Neuron (in vitro differentiated cells): ENCODE measurements at regions not wholly inside any gene's neighbourhood (a gene's known extent, or its start where the extent isn't known, plus 50 kb on each side); places are given as distances from the start of the nearest gene placed in this dataset.

Experiments
- H2AFZ ChIP-seq: one replicate; pipeline ENCODE4 v1.6.1; 2013; ENCODE audit warnings: low read depth, mild to moderate bottlenecking, inconsistent platforms, low read length, moderate library complexity
- H3K27me3 ChIP-seq: one replicate; pipeline ENCODE4 v1.6.1; 2013; ENCODE audit warnings: low read length; ENCODE audit not compliant: insufficient read depth
- H3K36me3 ChIP-seq: one replicate; pipeline ENCODE4 v1.6.1; 2013; ENCODE audit warnings: low read length; ENCODE audit not compliant: insufficient read depth
- H3K4me1 ChIP-seq: one replicate; pipeline ENCODE4 v1.6.1; 2013; ENCODE audit warnings: low read length; ENCODE audit not compliant: insufficient read depth
- H3K4me3 ChIP-seq: 2 replicates; pipeline ENCODE4 v1.5.1; 2013; ENCODE audit warnings: mild to moderate bottlenecking, low read length, moderate library complexity
- H3K9me3 ChIP-seq: one replicate; pipeline ENCODE4 v1.6.1; 2013; ENCODE audit warnings: low read length

GRCh38 chr18:24933345-24933744, 418.6 kb downstream of the ZNF521 start:
- Histone ChIP-seq H3K27me3 (no peaks in the 10 kb centered on the region), H3K9me3 (peaks cover 4% of the 10 kb centered on the region), H3K4me3 (no peak overlapping the region), H3K36me3 (no peaks in the 10 kb centered on the region), H3K4me1 (peaks cover 12% of the 10 kb centered on the region), H2AFZ (no peak overlapping the region)

GRCh38 chr18:24934258-24934932, 417.6 kb downstream of the ZNF521 start:
- H2AFZ ChIP-seq: no peak overlapping the region
- H3K36me3 ChIP-seq: no peaks in the 10 kb centered on the region
- H3K4me1 ChIP-seq: peaks cover 10% of the 10 kb centered on the region
- no peaks in the 10 kb centered on the region for H3K27me3 ChIP-seq
- peaks cover 4% of the 10 kb centered on the region for H3K9me3 ChIP-seq
- no peak overlapping the region for H3K4me3 ChIP-seq

GRCh38 chr18:24935008-24935407, 417.0 kb downstream of the ZNF521 start:
- H3K36me3 ChIP-seq: no peaks in the 10 kb centered on the region
- peaks cover 4% of the 10 kb centered on the region for H3K9me3 ChIP-seq
- H3K4me3 ChIP-seq: no peak overlapping the region
- H3K4me1 ChIP-seq: peaks cover 10% of the 10 kb centered on the region
- no peaks in the 10 kb centered on the region for H3K27me3 ChIP-seq
- H2AFZ ChIP-seq: no peak overlapping the region

- H3K9me3 ChIP-seq: peaks cover 4% of the 10 kb centered on the region
- H2AFZ ChIP-seq: no peak overlapping the region
- H3K36me3 ChIP-seq: no peaks in the 10 kb centered on the region
- no peaks in the 10 kb centered on the region for H3K27me3 ChIP-seq
- no peak overlapping the region for H3K4me3 ChIP-seq
- H3K4me1 ChIP-seq: peaks cover 3% of the 10 kb centered on the region
Observed at GRCh38 chr18:24935896-24936295, 416.1 kb downstream of the ZNF521 start.

GRCh38 chr18:24936691-24937090, 415.3 kb downstream of the ZNF521 start:
- Histone ChIP-seq H3K4me3 (no peak overlapping the region), H3K9me3 (peaks cover 4% of the 10 kb centered on the region)

GRCh38 chr18:24937639-24938275, 414.2 kb downstream of the ZNF521 start:
- Histone ChIP-seq H2AFZ (no peak overlapping the region), H3K4me3 (no peak overlapping the region), H3K36me3 (no peaks in the 10 kb centered on the region), H3K4me1 (no peaks in the 10 kb centered on the region), H3K27me3 (no peaks in the 10 kb centered on the region), H3K9me3 (peaks cover 4% of the 10 kb centered on the region)

More at GRCh38 chr18:24936691-24937090, 415.3 kb downstream of the ZNF521 start:
- Histone ChIP-seq H3K4me1 (no peaks in the 10 kb centered on the region), H3K36me3 (no peaks in the 10 kb centered on the region), H2AFZ (no peak overlapping the region), H3K27me3 (no peaks in the 10 kb centered on the region)

- Histone ChIP-seq H3K36me3 (no peaks in the 10 kb centered on the region), H3K27me3 (no peaks in the 10 kb centered on the region), H2AFZ (no peak overlapping the region), H3K4me1 (no peaks in the 10 kb centered on the region), H3K9me3 (no peaks in the 10 kb centered on the region), H3K4me3 (no peak overlapping the region)
Observed at GRCh38 chr18:24940416-24940815, 411.6 kb downstream of the ZNF521 start.

- no peaks in the 10 kb centered on the region for H3K4me1 ChIP-seq
- no peak overlapping the region for H2AFZ ChIP-seq
- H3K9me3 ChIP-seq: no peaks in the 10 kb centered on the region
- H3K4me3 ChIP-seq: no peak overlapping the region
- no peaks in the 10 kb centered on the region for H3K27me3 ChIP-seq
- H3K36me3 ChIP-seq: no peaks in the 10 kb centered on the region
Observed at GRCh38 chr18:24941174-24941951, 410.6 kb downstream of the ZNF521 start.

- Histone ChIP-seq H3K9me3 (no peaks in the 10 kb centered on the region), H3K4me1 (no peaks in the 10 kb centered on the region), H3K27me3 (no peaks in the 10 kb centered on the region), H2AFZ (no peak overlapping the region), H3K4me3 (no peak overlapping the region), H3K36me3 (no peaks in the 10 kb centered on the region)
Observed at GRCh38 chr18:24942144-24942543, 409.8 kb downstream of the ZNF521 start.

- Histone ChIP-seq H3K27me3 (no peaks in the 10 kb centered on the region), H2AFZ (no peak overlapping the region), H3K4me3 (no peak overlapping the region), H3K36me3 (no peaks in the 10 kb centered on the region), H3K4me1 (peaks cover 4% of the 10 kb centered on the region), H3K9me3 (no peaks in the 10 kb centered on the region)
Observed at GRCh38 chr18:24947521-24948305, 404.3 kb downstream of the ZNF521 start.

GRCh38 chr18:24949908-24950307, 402.1 kb downstream of the ZNF521 start:
- no peaks in the 10 kb centered on the region for H3K27me3 ChIP-seq
- no peak overlapping the region for H2AFZ ChIP-seq
- H3K4me1 ChIP-seq: peaks cover 12% of the 10 kb centered on the region

GRCh38 chr18:24954341-24954740, 397.6 kb downstream of the ZNF521 start:
- H3K27me3 ChIP-seq: no peaks in the 10 kb centered on the region
- H3K4me1 ChIP-seq: peaks cover 16% of the 10 kb centered on the region
- H2AFZ ChIP-seq: no peak overlapping the region
- no peaks in the 10 kb centered on the region for H3K36me3 ChIP-seq
- no peaks in the 10 kb centered on the region for H3K9me3 ChIP-seq
- H3K4me3 ChIP-seq: no peak overlapping the region

More at GRCh38 chr18:24949908-24950307, 402.1 kb downstream of the ZNF521 start:
- no peak overlapping the region for H3K4me3 ChIP-seq
- no peaks in the 10 kb centered on the region for H3K9me3 ChIP-seq
- no peaks in the 10 kb centered on the region for H3K36me3 ChIP-seq
